ENCODE measurements at regions not wholly inside any gene's neighbourhood (a gene's known extent, or its start where the extent isn't known, plus 50 kb on each side); places are given as distances from the start of the nearest gene placed in this dataset.

- TF ChIP-seq GATA3 (IDR thresholded peaks at IDR 0.05; ENCODE audit: low read depth, low read length) (no peak), GATA2 (IDR thresholded peaks at IDR 0.05; ENCODE audit: low read depth, low read length) (no peak)
Measured at GRCh38 chr6:103177791-103178190, 1681.9 kb downstream of the HACE1 start.

All from SH-SY5Y (cell line).